Gastroesophageal sphincter (tissue), 3 donors: ENCODE measurements at regions not wholly inside any gene's neighbourhood (a gene's known extent, or its start where the extent isn't known, plus 50 kb on each side); places are given as distances from the start of the nearest gene placed in this dataset.

Source experiments
- CTCF ChIP-seq, 4 experiments: fragments of 200-600 bp in 2 of 4; fragments of 450-650 bp in 2 of 4; sonication (generic) in 1 of 4; IDR thresholded peaks; one replicate each; pipeline ENCODE4 v1.5.1; 2017 to 2019; ENCODE audit warnings: antibody characterized with exemption in 4 of 4, mild to moderate bottlenecking in 2 of 4, moderate library complexity in 2 of 4
- EP300 ChIP-seq: sonication (generic); formaldehyde crosslinking; IDR thresholded peaks from one replicate; pipeline ENCODE4 v1.6.1; 2017; ENCODE audit warnings: antibody characterized with exemption, mild to moderate bottlenecking
- POLR2AphosphoS5 ChIP-seq: sonication (generic); formaldehyde crosslinking; IDR thresholded peaks from one replicate; pipeline ENCODE4 v1.6.1; 2017; ENCODE audit warnings: antibody characterized with exemption

GRCh38 chr18:72436401-72436800, 107.7 kb downstream of the CBLN2 start:
- no peak for TF ChIP-seq POLR2AphosphoS5
- no peak for TF ChIP-seq CTCF (IDR thresholded peaks at IDR 0.05)
- TF ChIP-seq EP300: no peak
